Osteoblast (primary cell): ENCODE measurements at regions not wholly inside any gene's neighbourhood (a gene's known extent, or its start where the extent isn't known, plus 50 kb on each side); places are given as distances from the start of the nearest gene placed in this dataset.

Experiments used
- DNase-seq: peaks from one replicate; pipeline ENCODE4 v3.0.0; 2011; ENCODE audit warnings: low spot score, mixed read lengths; ENCODE audit not compliant: insufficient read length; ENCODE audit errors: missing footprints
- H2AFZ ChIP-seq: 2 replicates; pipeline ENCODE4 v1.6.0; 2011; ENCODE audit warnings: mild to moderate bottlenecking, low read length
- H3K27ac ChIP-seq: 2 replicates; pipeline ENCODE4 v1.5.1; 2011; ENCODE audit warnings: mild to moderate bottlenecking, low read depth, low read length, moderate library complexity
- H3K27me3 ChIP-seq: 2 replicates; pipeline ENCODE4 v1.6.0; 2012; ENCODE audit warnings: mild to moderate bottlenecking, control low read depth, inconsistent platforms, low read length, moderate library complexity; ENCODE audit not compliant: insufficient read depth
- H3K36me3 ChIP-seq: 2 replicates; pipeline ENCODE4 v1.5.1; 2011; ENCODE audit warnings: mild to moderate bottlenecking, low read length, control low read depth, moderate library complexity; ENCODE audit not compliant: insufficient read depth
- H3K4me1 ChIP-seq: 2 replicates; pipeline ENCODE4 v1.5.1; 2011; ENCODE audit warnings: mild to moderate bottlenecking, low read length, control low read depth, moderate library complexity; ENCODE audit not compliant: insufficient read depth
- H3K4me2 ChIP-seq: 2 replicates; pipeline ENCODE4 v1.6.0; 2011; ENCODE audit warnings: mild to moderate bottlenecking, low read length; ENCODE audit not compliant: insufficient read depth
- H3K4me3 ChIP-seq: fragments of 200-600 bp; sonication (generic); 3 replicates; pipeline ENCODE4 v1.5.1; 2012; ENCODE audit warnings: mild to moderate bottlenecking, low read length, inconsistent platforms; ENCODE audit not compliant: insufficient read depth
- H3K79me2 ChIP-seq: 2 replicates; pipeline ENCODE4 v1.6.0; 2012; ENCODE audit warnings: mild to moderate bottlenecking, low read length, control low read depth, inconsistent platforms; ENCODE audit not compliant: insufficient read depth
- H3K9me3 ChIP-seq: 2 replicates; pipeline ENCODE4 v1.5.1; 2011; ENCODE audit warnings: low read depth, low read length, control low read depth
- H4K20me1 ChIP-seq: 2 replicates; pipeline ENCODE4 v1.6.0; 2012; ENCODE audit warnings: mild to moderate bottlenecking, low read length, control low read depth; ENCODE audit not compliant: insufficient read depth
- CTCF ChIP-seq: IDR thresholded peaks from 2 replicates; pipeline ENCODE4 v1.5.1; 2011; ENCODE audit warnings: mild to moderate bottlenecking, low read depth, low read length, moderate library complexity; ENCODE audit errors: extremely low read depth

GRCh38 chr3:13257666-13258065, 162.5 kb downstream of the NUP210 start:
- no peak overlapping the region for H3K4me3 ChIP-seq
- H2AFZ ChIP-seq: no peak overlapping the region
- peak; percentile 6 for DNase-seq
- H3K27me3 ChIP-seq: no peaks in the 10 kb centered on the region
- H4K20me1 ChIP-seq: no peaks in the 10 kb centered on the region
- TF ChIP-seq CTCF: no peak
- H3K36me3 ChIP-seq: no peaks in the 10 kb centered on the region
- H3K4me1 ChIP-seq: no peaks in the 10 kb centered on the region
- no peak overlapping the region for H3K4me2 ChIP-seq
- no peaks in the 10 kb centered on the region for H3K9me3 ChIP-seq
- no peak overlapping the region for H3K27ac ChIP-seq
- no peaks in the 10 kb centered on the region for H3K79me2 ChIP-seq

GRCh38 chr3:13256845-13257244, 163.3 kb downstream of the NUP210 start:
- Histone ChIP-seq H3K36me3 (no peaks in the 10 kb centered on the region), H2AFZ (no peak overlapping the region), H3K4me2 (no peak overlapping the region), H4K20me1 (no peaks in the 10 kb centered on the region), H3K79me2 (no peaks in the 10 kb centered on the region), H3K9me3 (no peaks in the 10 kb centered on the region), H3K4me1 (no peaks in the 10 kb centered on the region), H3K4me3 (no peak overlapping the region), H3K27ac (no peak overlapping the region), H3K27me3 (peaks cover 5% of the 10 kb centered on the region)
- DNase-seq: peak; percentile 79
- no peak for TF ChIP-seq CTCF

- Histone ChIP-seq H3K4me2 (no peak overlapping the region), H3K79me2 (no peaks in the 10 kb centered on the region), H3K27me3 (peaks cover 10% of the 10 kb centered on the region), H3K4me1 (no peaks in the 10 kb centered on the region), H3K9me3 (no peaks in the 10 kb centered on the region), H3K4me3 (no peak overlapping the region), H3K36me3 (no peaks in the 10 kb centered on the region), H4K20me1 (no peaks in the 10 kb centered on the region), H3K27ac (no peak overlapping the region), H2AFZ (no peak overlapping the region)
- DNase-seq: peak; percentile 49
- no peak for TF ChIP-seq CTCF
These were observed 165.8 kb downstream of the NUP210 start for GRCh38 chr3:13254028-13254951.

DNA sequence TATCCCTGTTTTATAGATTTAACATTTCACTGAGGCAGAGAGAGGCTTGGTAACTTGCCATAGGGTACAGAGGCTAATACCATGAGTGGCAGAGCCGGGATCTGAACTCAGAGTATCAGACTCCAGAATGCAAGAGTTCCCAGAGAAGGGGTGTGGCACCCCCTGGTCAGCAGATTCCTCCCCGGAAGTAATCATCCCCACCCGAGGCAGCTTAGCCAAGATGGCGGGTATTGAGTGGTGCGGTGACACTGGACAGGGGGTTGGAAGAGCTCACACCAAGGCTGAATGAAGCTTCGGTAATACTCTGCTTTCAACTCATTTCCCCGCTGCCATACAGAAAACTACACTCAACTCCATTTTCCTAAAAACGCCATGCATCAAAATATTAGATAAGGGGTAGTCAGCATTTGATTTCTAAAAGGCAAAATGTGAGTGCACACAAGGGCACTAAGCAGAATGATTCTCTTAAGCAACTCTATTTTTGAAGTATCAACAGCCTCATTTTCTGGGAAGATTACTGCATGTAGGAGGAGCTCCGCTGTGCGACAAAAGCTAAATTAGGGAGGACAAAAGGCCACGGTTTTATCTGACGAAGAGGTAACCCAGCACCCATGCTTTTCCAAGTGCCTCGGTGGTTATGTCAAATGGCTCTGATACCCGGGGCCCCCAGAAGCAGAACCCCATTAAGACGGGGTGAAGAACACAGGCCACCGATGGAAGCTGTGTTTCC, 166.7 kb downstream of the NUP210 start:
- no peak overlapping the region for H3K27ac ChIP-seq
- H3K4me1 ChIP-seq: no peaks in the 10 kb centered on the region
- H3K4me3 ChIP-seq: no peak overlapping the region
- H2AFZ ChIP-seq: no peak overlapping the region
- H4K20me1 ChIP-seq: no peaks in the 10 kb centered on the region
- H3K4me2 ChIP-seq: no peak overlapping the region
- no peak for DNase-seq
- H3K79me2 ChIP-seq: no peaks in the 10 kb centered on the region
- H3K27me3 ChIP-seq: peaks cover 10% of the 10 kb centered on the region
- no peaks in the 10 kb centered on the region for H3K9me3 ChIP-seq
- H3K36me3 ChIP-seq: no peaks in the 10 kb centered on the region
- no peak for TF ChIP-seq CTCF
